GM06990 (cell line): ENCODE measurements at regions not wholly inside any gene's neighbourhood (a gene's known extent, or its start where the extent isn't known, plus 50 kb on each side); places are given as distances from the start of the nearest gene placed in this dataset.
A peak's percentile ranks its signal among the peaks of the same experiment; 100 is the strongest.

Experiments
- DNase-seq: peaks from one replicate; pipeline ENCODE4 v3.0.0-alpha.2; 2011; ENCODE audit not compliant: insufficient read length; ENCODE audit errors: extremely low read depth
- H3K27me3 ChIP-seq: replicated peaks from 2 replicates; pipeline ENCODE4 v1.6.0; 2011; ENCODE audit warnings: low read length; ENCODE audit not compliant: control insufficient read depth, insufficient read depth
- H3K36me3 ChIP-seq: 2 replicates; pipeline ENCODE4 v1.5.1; 2011; ENCODE audit warnings: low read length; ENCODE audit not compliant: control insufficient read depth, insufficient read depth
- H3K4me3 ChIP-seq: replicated peaks from 2 replicates; pipeline ENCODE4 v1.5.1; 2011; ENCODE audit warnings: low read depth, mild to moderate bottlenecking, control low read depth, low read length
- TF ChIP-seq, protein P1 (sequence below): IDR thresholded peaks from 2 replicates; pipeline ENCODE4 v1.5.1; 2011; ENCODE audit warnings: low read length, control low read depth, mild to moderate bottlenecking, inconsistent platforms; ENCODE audit not compliant: insufficient read depth, poor library complexity, severe bottlenecking

DNA sequence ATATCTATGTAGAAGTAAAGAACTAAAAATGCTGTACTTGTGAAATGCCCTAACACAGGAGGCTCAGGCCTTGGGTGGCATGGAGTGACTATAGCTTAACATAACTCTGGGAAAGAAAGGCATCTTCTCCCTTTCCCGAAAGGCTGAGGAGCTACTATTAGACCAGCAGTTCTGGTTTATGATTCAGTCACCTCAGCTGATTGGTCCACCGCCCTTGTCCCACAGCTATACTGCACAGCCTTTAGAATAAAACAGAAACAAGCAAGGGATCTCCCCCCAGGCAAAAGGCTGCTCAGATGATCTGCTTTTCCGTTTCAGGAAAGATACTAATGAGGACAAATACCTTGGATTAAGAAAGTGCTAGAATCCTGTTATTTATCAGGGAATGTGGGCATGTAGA is 171.3 kb downstream of the SNCA start:
- H3K4me3 ChIP-seq = no peak overlapping the region
- no peaks in the 10 kb centered on the region for H3K27me3 ChIP-seq
- no peak for DNase-seq
- H3K36me3 ChIP-seq = no peaks in the 10 kb centered on the region
- TF ChIP-seq, protein P1, sequence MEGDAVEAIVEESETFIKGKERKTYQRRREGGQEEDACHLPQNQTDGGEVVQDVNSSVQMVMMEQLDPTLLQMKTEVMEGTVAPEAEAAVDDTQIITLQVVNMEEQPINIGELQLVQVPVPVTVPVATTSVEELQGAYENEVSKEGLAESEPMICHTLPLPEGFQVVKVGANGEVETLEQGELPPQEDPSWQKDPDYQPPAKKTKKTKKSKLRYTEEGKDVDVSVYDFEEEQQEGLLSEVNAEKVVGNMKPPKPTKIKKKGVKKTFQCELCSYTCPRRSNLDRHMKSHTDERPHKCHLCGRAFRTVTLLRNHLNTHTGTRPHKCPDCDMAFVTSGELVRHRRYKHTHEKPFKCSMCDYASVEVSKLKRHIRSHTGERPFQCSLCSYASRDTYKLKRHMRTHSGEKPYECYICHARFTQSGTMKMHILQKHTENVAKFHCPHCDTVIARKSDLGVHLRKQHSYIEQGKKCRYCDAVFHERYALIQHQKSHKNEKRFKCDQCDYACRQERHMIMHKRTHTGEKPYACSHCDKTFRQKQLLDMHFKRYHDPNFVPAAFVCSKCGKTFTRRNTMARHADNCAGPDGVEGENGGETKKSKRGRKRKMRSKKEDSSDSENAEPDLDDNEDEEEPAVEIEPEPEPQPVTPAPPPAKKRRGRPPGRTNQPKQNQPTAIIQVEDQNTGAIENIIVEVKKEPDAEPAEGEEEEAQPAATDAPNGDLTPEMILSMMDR = no peak

DNA sequence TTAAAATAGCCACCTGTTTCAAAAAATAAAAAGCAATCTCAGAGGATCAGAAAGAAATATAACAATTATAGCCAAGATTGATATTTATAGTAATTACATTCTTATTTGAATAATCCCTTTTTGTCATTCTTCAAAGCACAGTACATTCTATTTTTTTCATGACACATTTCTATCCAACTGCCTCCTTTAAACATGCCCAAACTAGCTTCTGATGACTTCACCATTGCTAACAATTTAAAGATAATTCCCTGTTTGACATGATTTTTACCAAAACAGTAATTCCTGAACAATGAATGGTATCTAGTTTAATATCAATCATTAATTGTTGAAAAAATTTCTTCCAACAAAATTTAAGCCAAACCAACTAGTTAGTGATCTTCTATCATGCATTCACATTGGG is 172.4 kb downstream of the SNCA start:
- no peaks in the 10 kb centered on the region for H3K27me3 ChIP-seq
- no peaks in the 10 kb centered on the region for H3K36me3 ChIP-seq
- TF ChIP-seq, protein P1 = no peak
- no peak overlapping the region for H3K4me3 ChIP-seq
- DNase-seq = no peak

DNA sequence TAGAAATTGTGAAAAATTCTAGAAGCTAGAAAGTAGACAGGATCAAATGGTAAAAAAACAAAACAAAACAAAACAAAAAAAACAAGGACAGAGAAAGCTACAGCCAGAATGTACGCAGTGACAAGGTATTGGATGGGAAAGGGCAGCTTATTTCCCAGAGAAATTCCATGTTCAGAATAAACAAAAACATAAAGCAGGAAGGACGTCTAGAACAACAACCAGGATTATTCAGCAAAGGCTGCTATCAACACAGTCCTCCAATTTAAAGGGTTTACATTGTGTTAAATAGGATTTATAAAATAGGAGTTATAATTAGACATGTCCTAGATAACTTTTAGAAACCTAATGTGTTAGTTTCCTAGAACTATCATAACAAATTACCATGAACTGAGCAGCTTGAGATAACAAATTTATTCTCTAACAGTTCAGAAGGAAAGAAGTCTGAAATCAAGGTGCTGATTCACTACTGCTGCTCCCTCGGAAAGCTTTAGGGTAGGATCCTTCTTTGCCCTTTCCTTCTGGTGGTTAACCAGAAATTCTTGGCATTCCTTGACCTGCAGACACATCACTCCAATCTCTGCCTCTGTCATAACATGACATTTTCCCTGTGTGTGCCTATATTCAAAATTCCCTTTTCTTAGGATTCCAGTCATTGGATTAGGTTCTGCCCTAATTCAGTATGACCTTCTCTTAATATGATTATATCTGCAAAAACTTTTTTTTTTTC is 175.6 kb downstream of the SNCA start:
- TF ChIP-seq, protein P1 = no peak
- no peak for DNase-seq
- H3K4me3 ChIP-seq = no peak overlapping the region
- no peaks in the 10 kb centered on the region for H3K36me3 ChIP-seq
- no peaks in the 10 kb centered on the region for H3K27me3 ChIP-seq

DNA sequence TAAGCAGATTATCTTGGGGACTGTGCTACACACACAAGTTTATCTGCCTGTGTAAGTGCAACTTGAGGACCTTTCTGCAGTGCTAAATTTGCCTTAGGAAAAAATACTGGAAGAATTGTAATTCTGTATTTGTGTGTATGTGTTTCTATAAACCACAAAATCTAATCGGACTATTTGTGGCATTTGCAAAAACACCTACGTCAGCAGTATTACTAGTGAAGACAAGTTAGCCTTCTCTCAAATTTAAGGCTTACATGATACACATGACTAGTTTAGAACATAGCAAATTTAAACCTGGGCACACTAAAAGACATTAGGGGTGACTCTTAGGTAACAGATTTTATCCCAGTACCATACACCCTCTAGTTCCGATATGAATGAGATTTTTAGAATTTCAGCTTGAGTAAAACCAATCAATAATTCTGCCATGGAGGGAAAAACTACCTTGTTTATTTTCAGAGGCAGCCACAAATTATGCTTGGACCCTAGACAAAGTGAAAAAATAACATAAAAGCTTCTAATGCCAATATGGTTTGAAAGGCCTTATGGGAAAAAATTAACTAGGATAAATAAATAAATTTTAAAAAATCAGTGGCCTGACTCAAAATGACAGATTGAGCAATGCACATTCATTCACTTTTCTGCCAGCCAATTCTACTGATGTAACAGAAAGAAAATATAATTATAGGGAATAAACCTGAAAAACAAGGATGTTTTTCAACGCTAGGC is 176.4 kb downstream of the SNCA start:
- no peak overlapping the region for H3K4me3 ChIP-seq
- H3K36me3 ChIP-seq = no peaks in the 10 kb centered on the region
- no peak for DNase-seq
- no peaks in the 10 kb centered on the region for H3K27me3 ChIP-seq
- TF ChIP-seq, protein P1 = no peak

DNA sequence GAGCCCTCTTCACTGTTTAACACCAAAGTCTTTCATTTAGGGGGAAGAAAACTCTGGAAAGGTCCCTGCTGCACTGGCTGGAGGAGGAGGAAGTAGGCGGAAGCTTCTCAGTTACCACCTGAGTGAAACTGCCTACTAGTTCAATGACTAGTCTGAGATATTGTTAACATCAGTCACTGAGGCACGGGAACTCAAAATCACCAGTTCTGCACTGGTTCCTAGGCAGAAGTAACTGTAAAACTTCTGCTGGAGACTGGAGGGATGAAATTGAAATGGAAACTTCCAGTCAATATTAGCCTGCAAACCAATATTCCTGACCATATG is 178.3 kb downstream of the SNCA start:
- TF ChIP-seq, protein P1 = no peak
- Histone ChIP-seq H3K4me3 (no peak overlapping the region), H3K27me3 (no peaks in the 10 kb centered on the region), H3K36me3 (no peaks in the 10 kb centered on the region)
- peak; percentile 18 for DNase-seq
